ENCODE measurements at regions not wholly inside any gene's neighbourhood (a gene's known extent, or its start where the extent isn't known, plus 50 kb on each side); places are given as distances from the start of the nearest gene placed in this dataset.

DNA sequence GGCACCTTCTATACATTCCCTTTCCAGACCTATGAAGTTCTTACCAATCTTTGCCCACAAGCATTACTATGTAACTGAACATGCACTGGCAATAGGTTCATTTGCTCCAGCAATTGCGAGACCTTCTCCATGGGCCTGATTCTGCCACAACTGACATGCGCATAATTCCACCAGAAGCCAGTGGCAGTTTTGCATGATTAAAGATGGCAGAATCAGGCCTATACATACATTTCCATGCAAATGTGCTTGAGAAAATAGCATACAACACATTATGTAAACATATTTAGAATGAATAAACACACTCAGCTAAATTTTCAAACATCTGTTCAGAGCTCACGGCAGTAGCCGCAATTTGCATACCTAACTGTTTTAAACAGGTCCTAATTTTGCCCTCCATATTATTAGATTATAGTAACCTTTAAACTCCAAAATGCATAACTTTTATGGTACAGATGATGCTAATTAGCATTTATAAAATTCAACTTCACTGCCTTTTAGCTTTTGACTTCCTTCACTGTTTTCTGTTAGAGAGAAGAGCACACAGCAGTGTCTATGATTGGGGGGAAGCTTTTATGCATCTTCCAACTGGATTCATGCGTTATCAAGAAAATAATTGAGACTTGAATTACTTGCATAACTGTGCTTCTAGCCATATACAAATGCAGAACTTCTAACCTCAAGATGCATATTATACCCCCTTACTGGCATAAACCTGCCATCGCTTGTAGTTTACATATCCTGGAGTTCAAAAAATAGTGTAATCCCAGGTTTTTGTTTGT lies 155.3 kb upstream of the CDH19 start:
- H3K4me1 ChIP-seq, result no peaks in the 10 kb centered on the region
- no peak overlapping the region for H3K4me3 ChIP-seq
- no peak overlapping the region for H3K27ac ChIP-seq
- H3K36me3 ChIP-seq, result no peaks in the 10 kb centered on the region
- no peaks in the 10 kb centered on the region for H3K9me3 ChIP-seq (replicated peaks)
- DNase-seq, result no peak
- H3K27me3 ChIP-seq, result no peaks in the 10 kb centered on the region

DNA sequence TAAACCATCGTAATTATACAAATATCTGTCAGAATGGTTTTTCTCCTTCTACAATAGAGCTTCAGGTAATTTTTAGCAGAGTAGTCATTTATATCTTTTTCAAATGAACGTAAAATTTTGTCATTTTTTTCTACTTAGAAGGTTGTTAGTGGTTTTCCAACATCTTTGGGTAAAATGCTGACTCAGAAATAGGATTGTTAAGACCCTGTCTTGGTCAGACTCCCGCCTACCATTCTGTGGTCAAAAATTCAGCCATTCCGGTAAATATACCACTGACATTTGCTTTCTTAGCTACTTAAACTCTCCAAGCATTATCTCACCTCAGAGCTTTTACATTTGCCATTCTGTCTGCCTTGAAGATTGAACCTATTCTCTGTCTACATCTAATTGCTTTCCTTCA lies 154.1 kb upstream of the CDH19 start:
- Histone ChIP-seq H3K4me1 (no peaks in the 10 kb centered on the region), H3K27ac (no peak overlapping the region), H3K4me3 (no peak overlapping the region), H3K9me3 (replicated peaks) (no peaks in the 10 kb centered on the region), H3K27me3 (no peaks in the 10 kb centered on the region), H3K36me3 (no peaks in the 10 kb centered on the region)
- no peak for DNase-seq

DNA sequence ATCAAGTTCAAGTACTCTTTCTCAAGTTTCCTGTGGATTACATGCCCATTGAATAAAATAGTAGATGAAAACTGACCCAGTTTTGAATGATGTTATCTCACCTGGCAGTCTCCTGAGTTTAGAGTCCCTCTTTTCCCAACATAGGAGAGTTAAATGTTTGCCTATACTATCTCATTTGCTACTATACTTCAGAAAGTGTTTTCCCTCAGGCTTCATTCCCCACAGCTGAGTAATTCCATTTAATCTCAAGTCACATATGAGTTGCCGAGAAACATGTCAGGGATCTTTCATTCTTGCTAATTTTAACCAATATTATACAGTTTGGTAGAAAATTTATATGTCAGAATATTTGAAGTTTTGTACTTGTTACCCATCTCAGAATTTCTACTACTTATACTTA lies 150.4 kb upstream of the CDH19 start:
- H3K4me3 ChIP-seq, result no peak overlapping the region
- H3K36me3 ChIP-seq, result no peaks in the 10 kb centered on the region
- no peak overlapping the region for H3K27ac ChIP-seq
- no peaks in the 10 kb centered on the region for H3K27me3 ChIP-seq
- no peak for DNase-seq
- H3K9me3 ChIP-seq (replicated peaks), result no peaks in the 10 kb centered on the region
- no peaks in the 10 kb centered on the region for H3K4me1 ChIP-seq

DNA sequence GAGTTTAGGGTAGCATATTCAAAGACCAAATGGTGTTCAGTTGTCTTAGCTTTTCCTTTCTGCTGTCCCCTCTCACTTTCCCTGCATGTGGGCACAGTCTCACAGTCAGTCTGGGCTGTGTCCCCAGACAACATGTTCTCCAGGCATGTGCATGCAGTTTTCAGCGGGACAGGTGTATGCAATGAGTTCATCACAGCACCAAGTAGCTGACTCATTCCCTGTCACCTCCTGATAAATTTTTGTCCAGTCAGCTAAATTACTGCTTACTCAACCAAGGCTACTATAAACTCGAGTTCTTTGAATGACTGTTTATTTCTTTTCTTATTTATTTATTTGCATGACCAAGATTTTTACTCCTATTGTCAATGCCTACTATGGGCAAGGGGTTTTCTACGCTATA lies 148.8 kb upstream of the CDH19 start:
- H3K27ac ChIP-seq, result no peak overlapping the region
- DNase-seq, result peak in 1 of 2 experiments; percentile 4
- H3K36me3 ChIP-seq, result no peaks in the 10 kb centered on the region
- no peaks in the 10 kb centered on the region for H3K4me1 ChIP-seq
- H3K27me3 ChIP-seq, result no peaks in the 10 kb centered on the region
- H3K9me3 ChIP-seq (replicated peaks), result no peaks in the 10 kb centered on the region
- H3K4me3 ChIP-seq, result no peak overlapping the region

DNA sequence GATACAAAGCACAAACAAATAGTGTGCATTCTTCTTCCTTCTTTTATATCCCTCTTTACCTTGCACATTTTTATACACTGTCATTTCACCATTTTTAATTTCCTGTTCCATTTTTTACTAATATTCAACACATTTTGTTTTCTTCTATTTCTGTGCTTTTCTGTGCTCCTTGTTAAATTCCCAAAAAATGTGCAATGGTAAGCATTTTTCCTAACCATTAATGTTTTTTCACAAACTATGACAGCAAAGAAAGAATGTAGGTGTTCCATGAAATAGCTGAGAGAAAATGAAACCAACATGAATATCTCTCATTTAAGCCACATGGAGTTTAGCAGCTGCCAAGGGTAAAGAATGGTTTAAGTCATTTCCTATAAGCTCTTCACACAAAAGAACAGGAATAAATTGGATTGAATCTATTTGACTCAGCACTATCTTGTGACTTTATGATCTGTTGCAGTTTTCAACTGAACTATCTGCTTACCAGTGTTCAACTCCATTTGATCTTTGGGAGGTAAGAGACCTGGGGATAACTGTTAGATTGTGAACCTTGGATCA lies 145.7 kb upstream of the CDH19 start:
- H3K4me1 ChIP-seq, result no peaks in the 10 kb centered on the region
- H3K27me3 ChIP-seq, result no peaks in the 10 kb centered on the region
- no peaks in the 10 kb centered on the region for H3K9me3 ChIP-seq (replicated peaks)
- H3K4me3 ChIP-seq, result no peak overlapping the region
- H3K36me3 ChIP-seq, result no peaks in the 10 kb centered on the region
- peak in 1 of 2 experiments; percentile 28 for DNase-seq
- H3K27ac ChIP-seq, result peak overlapping the region; percentile 11; the same call in 1 of the 2 replicates

DNA sequence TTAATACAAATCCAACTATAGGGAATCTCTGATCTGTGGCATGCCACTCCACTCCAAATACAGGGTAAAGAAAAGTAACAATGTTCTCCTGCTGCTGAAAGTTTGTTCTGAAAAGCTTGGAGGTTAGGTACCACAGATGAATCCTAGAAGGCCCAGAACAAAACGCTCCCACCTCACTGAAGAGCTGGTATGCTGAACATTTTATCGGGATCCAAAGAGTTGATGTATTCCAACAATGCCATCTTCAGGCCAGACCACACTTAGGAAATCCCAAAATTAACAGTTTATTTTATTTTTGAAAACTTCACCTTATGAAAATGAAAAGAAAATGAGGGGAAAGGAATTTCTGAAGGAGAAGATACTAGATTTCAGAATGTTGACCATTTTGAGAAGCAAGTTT lies 145.1 kb upstream of the CDH19 start:
- Histone ChIP-seq H3K4me1 (no peaks in the 10 kb centered on the region), H3K9me3 (replicated peaks) (no peaks in the 10 kb centered on the region), H3K27ac (no peak overlapping the region), H3K4me3 (no peak overlapping the region), H3K27me3 (no peaks in the 10 kb centered on the region), H3K36me3 (no peaks in the 10 kb centered on the region)
- peak in 1 of 2 experiments; percentile 21 for DNase-seq

DNA sequence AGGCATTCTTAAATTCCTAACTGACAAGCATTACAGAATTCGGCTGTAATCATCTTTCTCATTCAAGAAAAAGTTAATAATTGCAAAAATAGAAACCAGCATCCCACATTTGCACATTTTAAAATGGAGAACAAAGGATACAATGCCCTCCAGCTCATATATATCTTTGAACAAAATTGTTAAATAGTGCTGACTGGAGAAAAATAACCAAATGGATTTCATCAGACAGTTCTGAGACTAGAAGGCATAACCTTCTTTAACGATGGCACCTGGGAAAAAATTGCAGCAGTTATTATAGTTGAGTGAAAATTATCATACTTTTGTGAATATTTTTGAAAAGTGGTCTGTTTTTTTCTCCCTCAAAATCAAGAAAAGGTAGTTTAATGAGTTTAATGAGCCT lies 138.9 kb upstream of the CDH19 start:
- Histone ChIP-seq H3K4me1 (no peaks in the 10 kb centered on the region), H3K36me3 (no peaks in the 10 kb centered on the region)
- DNase-seq, result no peak

DNA sequence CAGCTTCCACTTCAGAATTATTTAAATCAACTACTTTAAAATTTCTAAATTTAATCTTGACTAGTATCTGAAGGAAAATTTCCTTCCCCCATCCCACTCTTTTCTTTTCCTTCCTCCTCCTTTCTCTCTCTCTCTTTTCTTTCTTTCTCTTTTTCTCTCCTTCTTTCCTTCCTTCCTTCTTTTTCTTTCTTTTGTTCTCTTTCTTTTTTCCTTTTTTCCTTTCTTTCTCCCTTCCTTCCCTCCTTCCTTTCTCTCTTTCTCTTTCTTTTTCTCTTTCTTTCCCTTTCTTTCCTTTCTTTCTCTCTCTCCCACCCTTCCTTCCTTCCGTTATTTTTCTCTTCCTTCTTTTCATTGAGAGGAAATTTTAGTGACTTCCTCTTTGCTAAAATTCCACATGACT lies 132.0 kb upstream of the CDH19 start:
- Histone ChIP-seq H3K27me3 (no peaks in the 10 kb centered on the region), H3K9me3 (replicated peaks) (no peaks in the 10 kb centered on the region)

More for the DNA sequence above, 138.9 kb upstream of the CDH19 start:
- Histone ChIP-seq H3K27ac (no peak overlapping the region), H3K9me3 (replicated peaks) (no peaks in the 10 kb centered on the region), H3K27me3 (no peaks in the 10 kb centered on the region), H3K4me3 (no peak overlapping the region)

DNA sequence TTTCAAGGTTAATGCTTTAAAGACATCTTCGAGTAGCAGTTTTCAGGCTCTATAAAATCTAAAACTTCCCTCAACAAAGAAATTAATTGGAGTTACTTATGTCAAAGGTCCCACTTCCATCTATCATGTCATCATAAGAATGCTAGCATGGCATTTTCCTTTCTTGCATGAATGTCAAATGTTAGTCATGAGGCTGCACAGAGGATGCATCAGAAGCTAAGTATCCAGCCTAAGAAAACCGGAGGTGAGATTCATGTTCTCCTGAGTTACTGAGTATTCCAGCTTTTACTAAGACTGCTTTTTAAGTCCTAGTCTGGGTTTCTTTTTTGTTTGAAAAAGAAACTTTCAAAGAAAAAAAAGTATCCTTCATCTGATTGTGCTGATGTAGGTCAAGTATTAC lies 130.6 kb upstream of the CDH19 start:
- DNase-seq, result no peak
- no peak overlapping the region for H3K4me3 ChIP-seq
- H3K27ac ChIP-seq, result no peak overlapping the region
- no peaks in the 10 kb centered on the region for H3K4me1 ChIP-seq
- no peaks in the 10 kb centered on the region for H3K36me3 ChIP-seq
- H3K27me3 ChIP-seq, result no peaks in the 10 kb centered on the region
- no peaks in the 10 kb centered on the region for H3K9me3 ChIP-seq (replicated peaks)

More for the DNA sequence above, 132.0 kb upstream of the CDH19 start:
- no peak for DNase-seq
- Histone ChIP-seq H3K36me3 (no peaks in the 10 kb centered on the region), H3K27ac (no peak overlapping the region), H3K4me3 (no peak overlapping the region), H3K4me1 (no peaks in the 10 kb centered on the region)

DNA sequence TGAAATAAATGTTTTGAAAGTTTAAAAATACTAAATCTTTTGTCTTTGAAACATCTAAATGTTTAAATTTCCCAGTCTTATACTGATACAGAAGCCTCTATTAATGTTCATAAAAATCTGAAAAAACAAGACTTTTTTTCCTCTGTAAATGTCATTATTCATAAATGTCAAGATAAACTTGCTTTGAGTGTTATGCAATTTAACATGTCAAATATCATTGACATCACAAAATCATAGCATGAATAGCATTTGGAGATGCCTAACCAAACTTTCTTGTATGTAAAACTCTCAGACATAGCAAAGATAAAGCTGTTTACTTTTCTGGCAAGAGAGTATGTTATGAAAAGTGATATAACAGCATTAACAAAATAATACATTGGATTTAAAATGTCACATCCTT lies 128.0 kb upstream of the CDH19 start:
- Histone ChIP-seq H3K36me3 (no peaks in the 10 kb centered on the region), H3K9me3 (replicated peaks) (no peaks in the 10 kb centered on the region), H3K27me3 (no peaks in the 10 kb centered on the region), H3K4me3 (no peak overlapping the region), H3K4me1 (no peaks in the 10 kb centered on the region), H3K27ac (no peak overlapping the region)
- no peak for DNase-seq

DNA sequence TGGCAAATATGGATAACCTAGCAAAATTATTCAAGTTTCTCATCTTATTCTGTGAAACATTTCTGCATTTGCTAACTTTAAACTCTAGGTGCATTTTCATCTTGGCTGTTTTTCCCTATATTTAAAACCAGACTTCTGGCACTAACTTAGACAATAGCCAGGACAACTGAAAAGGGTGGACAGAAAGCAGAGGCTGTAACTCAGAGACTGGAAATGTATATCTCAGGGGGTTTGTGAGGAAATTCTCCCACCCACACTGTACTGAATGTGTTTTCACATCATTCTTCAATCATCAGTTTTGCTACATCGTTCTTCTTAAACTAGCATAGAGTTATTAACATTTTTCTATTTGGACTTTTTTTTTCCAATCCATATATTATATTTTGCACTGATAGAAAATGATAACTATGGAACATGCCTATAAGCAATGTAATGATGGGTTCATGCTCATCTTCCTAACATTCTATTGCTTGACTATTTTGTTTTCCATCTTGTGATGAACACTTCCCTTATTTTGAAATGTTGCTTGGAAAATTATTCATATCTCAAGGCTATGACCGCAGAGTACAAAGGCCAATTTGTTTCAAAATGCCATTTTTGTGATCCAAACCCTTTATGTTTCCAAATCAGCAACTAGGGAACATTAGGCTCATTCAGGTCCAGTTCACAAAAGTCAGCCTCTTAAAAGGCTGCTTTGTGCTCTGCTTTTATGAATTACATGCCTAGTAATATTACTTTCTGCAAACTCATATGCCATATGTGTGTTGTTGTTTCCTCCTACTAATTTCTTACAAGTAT lies 125.8 kb upstream of the CDH19 start:
- no peaks in the 10 kb centered on the region for H3K36me3 ChIP-seq
- H3K9me3 ChIP-seq (replicated peaks), result no peaks in the 10 kb centered on the region
- H3K27me3 ChIP-seq, result no peaks in the 10 kb centered on the region
- no peaks in the 10 kb centered on the region; the same call in 1 of the 2 replicates for H3K4me1 ChIP-seq
- no peak for DNase-seq
- H3K27ac ChIP-seq, result no peak overlapping the region
- H3K4me3 ChIP-seq, result no peak overlapping the region

DNA sequence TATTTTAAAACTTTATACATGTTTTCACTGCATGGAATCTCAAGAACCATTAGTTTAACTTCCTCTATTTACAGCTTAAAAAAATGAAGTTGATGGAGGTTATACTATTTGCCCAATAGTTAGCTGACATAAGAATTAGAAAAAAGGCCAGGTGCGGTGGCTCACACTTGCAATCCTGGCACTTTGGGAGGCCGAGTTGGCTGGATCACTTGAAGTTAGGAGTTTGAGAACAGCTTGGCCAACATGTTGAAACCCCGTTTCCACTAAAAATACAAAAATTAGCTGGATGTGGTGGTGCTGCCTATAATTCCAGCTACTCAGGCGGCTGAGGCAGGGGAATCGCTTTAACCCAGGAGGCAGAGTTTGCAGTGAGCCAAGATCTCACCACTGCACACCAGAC lies 125.1 kb upstream of the CDH19 start:
- Histone ChIP-seq H3K4me1 (no peaks in the 10 kb centered on the region; the same call in 1 of the 2 replicates), H3K27me3 (no peaks in the 10 kb centered on the region), H3K27ac (no peak overlapping the region), H3K9me3 (replicated peaks) (no peaks in the 10 kb centered on the region), H3K36me3 (no peaks in the 10 kb centered on the region), H3K4me3 (no peak overlapping the region)
- DNase-seq, result no peak

DNA sequence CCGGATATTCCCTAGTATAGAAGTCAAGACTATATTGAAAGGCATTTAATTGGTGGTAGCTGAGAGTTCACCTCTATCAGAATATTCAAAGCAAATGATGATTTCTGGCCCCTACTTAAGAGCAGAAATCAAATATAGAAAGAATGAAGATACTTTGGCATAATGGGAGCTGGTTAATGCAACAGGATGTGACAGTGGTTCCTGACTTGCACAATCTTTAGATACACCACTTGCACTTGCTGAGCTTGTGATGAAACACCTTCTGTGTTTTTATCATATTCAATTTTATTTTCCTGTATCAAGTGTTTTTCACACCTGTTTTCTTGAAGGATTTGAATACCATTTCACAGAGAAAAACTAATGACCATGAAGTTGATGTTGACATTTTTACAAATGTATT lies 124.1 kb upstream of the CDH19 start:
- Histone ChIP-seq H3K36me3 (no peaks in the 10 kb centered on the region), H3K4me3 (no peak overlapping the region), H3K27ac (no peak overlapping the region), H3K27me3 (no peaks in the 10 kb centered on the region), H3K4me1 (no peaks in the 10 kb centered on the region; the same call in 1 of the 2 replicates), H3K9me3 (replicated peaks) (no peaks in the 10 kb centered on the region)
- DNase-seq, result no peak

DNA sequence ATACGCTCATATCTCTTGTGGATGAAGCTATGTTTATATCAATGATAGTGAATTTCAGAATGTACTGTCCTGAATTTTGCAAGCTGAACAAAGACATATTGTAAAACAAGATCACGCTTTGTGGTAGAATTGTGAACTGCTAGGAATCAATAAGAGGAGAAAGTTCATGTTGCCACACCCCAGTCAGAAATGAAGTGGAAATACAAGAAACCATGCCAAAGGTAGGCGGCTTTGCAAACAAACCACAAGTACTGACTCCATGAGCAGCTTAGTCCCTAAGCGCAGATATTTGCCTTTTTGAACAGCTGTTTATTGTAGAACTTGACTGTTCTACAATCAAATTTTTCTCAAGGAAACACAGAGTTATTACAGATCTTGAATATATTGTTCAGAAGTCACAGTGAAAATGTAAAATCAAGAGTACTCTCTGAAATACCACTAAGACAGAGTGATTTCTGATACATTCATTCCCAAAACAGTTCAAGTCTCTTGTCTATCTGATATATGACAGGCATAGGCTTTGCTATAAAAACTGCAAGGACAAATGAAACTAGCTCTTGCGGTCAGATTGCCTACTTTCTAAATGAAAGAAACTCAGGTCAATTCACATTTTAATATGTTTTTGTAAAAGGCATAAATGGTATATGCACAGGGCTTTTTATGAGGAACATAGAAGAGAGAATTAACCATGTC lies 120.9 kb upstream of the CDH19 start:
- peak in 1 of 2 experiments; percentile 21 for DNase-seq
- H3K27ac ChIP-seq, result no peak overlapping the region

DNA sequence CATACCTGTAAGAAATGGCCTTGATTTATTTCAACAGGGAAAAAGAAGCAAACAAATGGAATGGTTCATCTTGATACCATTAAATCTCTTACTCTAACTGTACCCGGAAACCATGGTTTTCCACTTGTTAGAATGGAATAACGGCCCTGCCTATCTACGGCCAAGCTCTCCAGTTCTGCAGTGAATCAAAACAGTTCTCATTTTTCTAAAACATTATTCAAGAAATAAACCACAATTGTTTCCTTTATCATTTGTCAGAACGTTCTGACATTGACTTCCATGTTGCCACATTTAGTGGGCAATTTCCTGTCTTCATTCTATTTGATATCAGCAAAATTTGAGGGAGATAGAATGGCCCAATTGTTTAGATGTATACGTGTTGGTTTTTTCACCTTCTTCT lies 118.8 kb upstream of the CDH19 start:
- H3K36me3 ChIP-seq, result no peaks in the 10 kb centered on the region
- no peaks in the 10 kb centered on the region for H3K27me3 ChIP-seq
- no peak for DNase-seq
- H3K4me1 ChIP-seq, result no peaks in the 10 kb centered on the region; the same call in 1 of the 2 replicates
- no peak overlapping the region for H3K4me3 ChIP-seq
- H3K27ac ChIP-seq, result no peak overlapping the region
- no peaks in the 10 kb centered on the region for H3K9me3 ChIP-seq (replicated peaks)

More for the DNA sequence above, 120.9 kb upstream of the CDH19 start:
- H3K4me1 ChIP-seq, result no peaks in the 10 kb centered on the region; the same call in 1 of the 2 replicates
- no peak overlapping the region for H3K4me3 ChIP-seq
- no peaks in the 10 kb centered on the region for H3K9me3 ChIP-seq (replicated peaks)
- H3K27me3 ChIP-seq, result no peaks in the 10 kb centered on the region
- no peaks in the 10 kb centered on the region for H3K36me3 ChIP-seq
